GM12878 (cell line): ENCODE measurements at regions not wholly inside any gene's neighbourhood (a gene's known extent, or its start where the extent isn't known, plus 50 kb on each side); places are given as distances from the start of the nearest gene placed in this dataset.

ENCODE experiments used
- BCL3 ChIP-seq: IDR thresholded peaks from 2 replicates; pipeline ENCODE4 v1.6.1; 2011; ENCODE audit warnings: borderline replicate concordance, low read depth, mild to moderate bottlenecking, moderate library complexity, low read length; ENCODE audit not compliant: insufficient read depth, poor library complexity, severe bottlenecking
- CEBPB ChIP-seq, 2 experiments: fragments of 150-350 bp in 1 of 2; IDR thresholded peaks; 2 replicates each; pipeline ENCODE4 v1.6.1; 2012 to 2014; ENCODE audit warnings: low read depth in 2 of 2, low read length in 2 of 2, borderline replicate concordance in 1 of 2, inconsistent platforms in 1 of 2
- CTCF ChIP-seq, 3 experiments: IDR thresholded peaks in 2 of 3; conservative IDR thresholded peaks in 1 of 3; 2 replicates each; pipeline ENCODE4 v1.5.1; 2011; ENCODE audit warnings: low read depth in 3 of 3, low read length in 3 of 3, mild to moderate bottlenecking in 3 of 3, control low read depth in 2 of 3, moderate library complexity in 2 of 3, inconsistent platforms in 1 of 3, mixed read lengths in 1 of 3; ENCODE audit not compliant: control insufficient read depth in 2 of 3, insufficient read depth in 1 of 3; ENCODE audit errors: extremely low read depth in 1 of 3
- JUND ChIP-seq: IDR thresholded peaks from 2 replicates; pipeline ENCODE4 v1.6.1; 2012; ENCODE audit warnings: low read depth, mild to moderate bottlenecking, low read length, improper control_type of control experiment, moderate library complexity
- MAX ChIP-seq: IDR thresholded peaks from 2 replicates; pipeline ENCODE4 v1.6.1; 2012; ENCODE audit warnings: low read depth, low read length, improper control_type of control experiment
- RB1 ChIP-seq: fragments of 450-650 bp; formaldehyde crosslinking; IDR thresholded peaks from 2 replicates; pipeline ENCODE4 v1.6.1; 2017; ENCODE audit warnings: mild to moderate bottlenecking, borderline replicate concordance
- ZZZ3 ChIP-seq: IDR thresholded peaks from 2 replicates; pipeline ENCODE4 v1.6.1; 2011; ENCODE audit warnings: low read depth; ENCODE audit not compliant: control insufficient read depth, insufficient read length

- no peak for TF ChIP-seq JUND
- TF ChIP-seq MAX: no peak
- no peak for TF ChIP-seq ZZZ3
- TF ChIP-seq CTCF (IDR thresholded peaks at IDR 0.05 in 2 of 3, conservative IDR thresholded peaks at IDR 0.05 in 1 of 3; ENCODE audit: control insufficient read depth in 2 of 3, extremely low read depth in 1 of 3, insufficient read depth in 1 of 3, low read depth in 3 of 3, low read length in 3 of 3): no peak
- TF ChIP-seq CEBPB (IDR thresholded peaks at IDR 0.05; ENCODE audit: borderline replicate concordance in 1 of 2, low read depth in 2 of 2, low read length in 2 of 2): no peak
- TF ChIP-seq BCL3: no peak
- TF ChIP-seq RB1: no peak
These were observed 291.9 kb upstream of the DEPDC1 start for GRCh38 chr1:68788762-68789161.
